ENCODE measurements at regions not wholly inside any gene's neighbourhood (a gene's known extent, or its start where the extent isn't known, plus 50 kb on each side); places are given as distances from the start of the nearest gene placed in this dataset.

- CTCF ChIA-PET, result no interaction called here
- no peaks in the 10 kb centered on the region for H3K9me3 ChIP-seq (ENCODE audit: control insufficient read depth, insufficient read depth, low read depth, low read length)
- POLR2A ChIA-PET, result no interaction called here
These were observed 66.6 kb upstream of the PDE5A start for GRCh38 chr4:119695216-119695615.

GRCh38 chr4:119693126-119693525 lies 64.5 kb upstream of the PDE5A start:
- Histone ChIP-seq H3K36me3 (ENCODE audit: control insufficient read depth in 2 of 2, insufficient read depth in 1 of 2, low read length in 2 of 2) (no peaks in the 10 kb centered on the region), H3K9me3 (ENCODE audit: control insufficient read depth, insufficient read depth, low read depth, low read length) (no peaks in the 10 kb centered on the region), H3K27ac (ENCODE audit: extremely low read depth, low read depth, low read length) (no peak overlapping the region), H3K4me1 (ENCODE audit: control insufficient read depth, insufficient read depth, low read length) (no peaks in the 10 kb centered on the region), H3K4me3 (ENCODE audit: low read depth, low read length) (no peak overlapping the region)
- TF ChIP-seq PRDM10 (tag by site-specific recombination; IDR thresholded peaks at IDR 0.05) (0 out of 2 replicates have a peak, but pooled peaks have one; percentile 17), ZNF426 (tag by site-specific recombination; IDR thresholded peaks at IDR 0.05) (no peak)
- POLR2A ChIA-PET, result no interaction called here
- CTCF ChIA-PET, result interaction anchor here (0.9 to 1.2 kb wide), 2 partner anchors 64 to 66 kb away, joined by 3 to 4 read pairs; partner anchors contain the start of gene PDE5A

More at GRCh38 chr4:119695216-119695615, 66.6 kb upstream of the PDE5A start:
- no peak overlapping the region for H3K27ac ChIP-seq (ENCODE audit: extremely low read depth, low read depth, low read length)
- no peak overlapping the region for H3K4me3 ChIP-seq (ENCODE audit: low read depth, low read length)
- no peaks in the 10 kb centered on the region for H3K36me3 ChIP-seq (ENCODE audit: control insufficient read depth in 2 of 2, insufficient read depth in 1 of 2, low read length in 2 of 2)
- no peaks in the 10 kb centered on the region for H3K4me1 ChIP-seq (ENCODE audit: control insufficient read depth, insufficient read depth, low read length)
- no peak for TF ChIP-seq TRIM28 (IDR thresholded peaks at IDR 0.05; ENCODE audit: borderline replicate concordance, low read length)
- no peak for TF ChIP-seq ZNF626 (tag by site-specific recombination; IDR thresholded peaks at IDR 0.05)
- TF ChIP-seq BCL11B (tag by site-specific recombination; IDR thresholded peaks at IDR 0.05; ENCODE audit: low read depth), result no peak
- TF ChIP-seq KLF17 (tag by site-specific recombination; IDR thresholded peaks at IDR 0.05), result no peak
- no peak for TF ChIP-seq KLF9 (tag by site-specific recombination; IDR thresholded peaks at IDR 0.05; ENCODE audit: low read depth)
- no peak for TF ChIP-seq YY1 (tag by site-specific recombination; IDR thresholded peaks at IDR 0.05)
- TF ChIP-seq ZNF571 (tag by site-specific recombination; IDR thresholded peaks at IDR 0.05), result no peak
- no peak for TF ChIP-seq ZBTB1 (tag by site-specific recombination; IDR thresholded peaks at IDR 0.05)
- TF ChIP-seq ZNF785 (tag by site-specific recombination; IDR thresholded peaks at IDR 0.05), result no peak
- TF ChIP-seq ZNF2 (tag by site-specific recombination; IDR thresholded peaks at IDR 0.05), result no peak
- no peak for TF ChIP-seq INSM2 (tag by site-specific recombination; IDR thresholded peaks at IDR 0.05)
- no peak for TF ChIP-seq ZNF549 (tag by site-specific recombination; IDR thresholded peaks at IDR 0.05)
- no peak for TF ChIP-seq ZNF184 (tag by site-specific recombination; IDR thresholded peaks at IDR 0.05)
- no peak for TF ChIP-seq ZNF530 (tag by site-specific recombination; IDR thresholded peaks at IDR 0.05; ENCODE audit: low read depth)

- CTCF ChIA-PET, result interaction anchor here (0.9 kb wide), 1 partner anchor 33 kb away, joined by 3 read pairs; no protein-coding TSS in a partner anchor
- no peak for TF ChIP-seq ZFP69B (tag by site-specific recombination; IDR thresholded peaks at IDR 0.05)
- no peak for TF ChIP-seq ZBTB26 (tag by site-specific recombination; optimal IDR thresholded peaks at IDR 0.05)
- no peak for TF ChIP-seq ZNF610 (tag by site-specific recombination; IDR thresholded peaks at IDR 0.05; ENCODE audit: borderline replicate concordance)
- TF ChIP-seq ZNF626 (tag by site-specific recombination; IDR thresholded peaks at IDR 0.05), result no peak
- no peak for TF ChIP-seq ZNF561 (tag by site-specific recombination; IDR thresholded peaks at IDR 0.05; ENCODE audit: borderline replicate concordance)
- TF ChIP-seq ZNF692 (tag by site-specific recombination; IDR thresholded peaks at IDR 0.05), result no peak
- H3K9me3 ChIP-seq (ENCODE audit: control insufficient read depth, insufficient read depth, low read depth, low read length), result no peaks in the 10 kb centered on the region
- H3K36me3 ChIP-seq (ENCODE audit: control insufficient read depth in 2 of 2, insufficient read depth in 1 of 2, low read length in 2 of 2), result no peaks in the 10 kb centered on the region
- H3K27ac ChIP-seq (ENCODE audit: extremely low read depth, low read depth, low read length), result no peak overlapping the region
- no peaks in the 10 kb centered on the region for H3K4me1 ChIP-seq (ENCODE audit: control insufficient read depth, insufficient read depth, low read length)
- POLR2A ChIA-PET, result no interaction called here
- H3K4me3 ChIP-seq (ENCODE audit: low read depth, low read length), result no peak overlapping the region
These were observed 63.4 kb upstream of the PDE5A start for GRCh38 chr4:119692001-119692400.

Data from HEK293 (cell line).